Peyer's patch (tissue), 4 donors: ENCODE measurements at regions not wholly inside any gene's neighbourhood (a gene's known extent, or its start where the extent isn't known, plus 50 kb on each side); places are given as distances from the start of the nearest gene placed in this dataset.

Source experiments
- DNase-seq, 3 donors: peaks; one replicate each; pipeline ENCODE4 v3.0.0-alpha.2; 2017 to 2019
- H3K27ac ChIP-seq, 4 donors: fragments of 200-600 bp; sonication (generic); one replicate each; pipeline ENCODE4 v1.5.1; 2016 to 2019
- H3K27me3 ChIP-seq, 2 donors: fragments of 200-600 bp; sonication (generic); one replicate each; pipeline ENCODE4 v1.5.1; 2019
- H3K36me3 ChIP-seq, 3 donors: fragments of 200-600 bp; sonication (generic); one replicate each; pipeline ENCODE4 v1.5.1; 2016 to 2019
- H3K4me1 ChIP-seq, 4 donors: fragments of 200-600 bp; sonication (generic); one replicate each; pipeline ENCODE4 v1.5.1; 2016 to 2019
- H3K4me3 ChIP-seq, 4 donors: fragments of 200-600 bp; sonication (generic); 1 replicate in 3 of 4; 2 replicates in 1 of 4; pipeline ENCODE4 v1.5.1; 2016 to 2019; ENCODE audit warnings: mild to moderate bottlenecking in 1 of 4
- H3K9me3 ChIP-seq, 4 donors: fragments of 200-600 bp; sonication (generic); one replicate each; pipeline ENCODE4 v1.5.1; 2016 to 2019; ENCODE audit warnings: mild to moderate bottlenecking in 1 of 4
- CTCF ChIP-seq, 6 experiments: fragments of 450-650 bp in 4 of 6; fragments of 200-600 bp in 2 of 6; sonication (generic) in 1 of 6; IDR thresholded peaks; one replicate each; pipeline ENCODE4 v1.5.1; 2017 to 2019; ENCODE audit warnings: antibody characterized with exemption in 6 of 6, mild to moderate bottlenecking in 3 of 6, moderate library complexity in 1 of 6
- POLR2A ChIP-seq, 2 donors: fragments of 450-650 bp; IDR thresholded peaks; one replicate each; pipeline ENCODE4 v1.5.1; 2017; ENCODE audit warnings: antibody characterized with exemption in 2 of 2, mild to moderate bottlenecking in 2 of 2, moderate library complexity in 2 of 2

DNA sequence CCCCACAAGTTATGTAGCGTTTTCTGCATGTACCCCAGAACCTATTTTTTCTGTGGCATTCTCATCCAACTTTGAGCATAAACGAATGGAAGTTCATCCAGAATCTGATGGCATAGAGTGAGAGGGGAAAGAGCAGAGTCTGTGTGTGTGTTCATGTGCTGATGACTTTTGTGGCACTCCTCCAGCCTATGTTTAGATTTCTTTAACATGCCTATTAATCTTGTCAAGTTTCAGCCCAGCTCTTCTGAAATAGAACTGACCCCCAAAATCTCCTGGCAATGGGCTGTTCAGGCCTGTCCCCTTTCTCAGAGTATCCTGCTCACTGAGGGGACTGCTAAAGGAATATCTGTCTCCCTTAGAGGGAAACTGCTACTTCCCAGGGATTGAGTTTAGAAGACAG is 56.4 kb upstream of the NEO1 start:
- Histone ChIP-seq H3K9me3 (no peaks in the 10 kb centered on the region), H3K27ac (no peak overlapping the region), H3K27me3 (no peaks in the 10 kb centered on the region), H3K4me1 (peaks cover 0 to 22% (median 0%) of the 10 kb centered on the region in 4 donors), H3K36me3 (no peaks in the 10 kb centered on the region), H3K4me3 (no peak overlapping the region)
- TF ChIP-seq CTCF (IDR thresholded peaks at IDR 0.05) = no peak
- no peak for TF ChIP-seq POLR2A (IDR thresholded peaks at IDR 0.05)
- DNase-seq = no peak

DNA sequence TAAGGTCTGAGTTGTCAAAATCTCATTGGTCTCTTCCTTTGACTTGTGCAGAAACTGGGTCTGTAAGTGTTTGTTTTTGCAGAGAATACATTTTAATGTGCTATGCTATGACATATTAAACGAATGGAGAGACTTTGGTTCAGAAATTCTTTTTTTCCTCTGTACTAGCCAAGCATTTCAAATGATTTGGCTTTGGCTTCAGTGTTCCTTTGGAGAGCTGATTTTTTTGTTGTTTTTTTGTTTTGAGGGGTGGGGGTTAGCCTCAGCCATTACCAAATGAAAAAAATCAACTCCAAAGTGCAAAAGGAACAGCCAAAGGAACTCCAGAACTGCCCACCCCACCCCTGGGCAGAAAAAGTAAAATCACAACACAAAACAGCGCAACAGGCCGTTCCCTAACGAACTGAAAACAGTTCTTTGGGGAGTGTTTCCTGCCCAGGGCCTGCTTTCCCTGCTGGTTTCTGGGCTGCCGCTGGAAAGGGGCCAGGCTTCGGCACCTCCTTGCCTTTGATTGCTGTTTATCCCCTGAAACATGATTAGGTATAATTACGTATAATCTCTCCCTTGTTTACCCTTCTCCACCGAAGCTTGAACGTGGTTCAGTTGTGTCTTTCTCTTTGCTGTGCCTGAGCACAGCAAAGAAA is 57.6 kb upstream of the NEO1 start:
- Histone ChIP-seq H3K4me1 (peaks cover 0 to 22% (median 0%) of the 10 kb centered on the region in 4 donors), H3K4me3 (no peak overlapping the region), H3K27me3 (no peaks in the 10 kb centered on the region), H3K36me3 (no peaks in the 10 kb centered on the region), H3K27ac (peak overlapping the region in 2 of 4 donors; percentile 37 to 52), H3K9me3 (no peaks in the 10 kb centered on the region)
- peak in 2 of 3 donors; percentile 60 to 70 for DNase-seq
- no peak for TF ChIP-seq CTCF (IDR thresholded peaks at IDR 0.05)
- no peak for TF ChIP-seq POLR2A (IDR thresholded peaks at IDR 0.05)

DNA sequence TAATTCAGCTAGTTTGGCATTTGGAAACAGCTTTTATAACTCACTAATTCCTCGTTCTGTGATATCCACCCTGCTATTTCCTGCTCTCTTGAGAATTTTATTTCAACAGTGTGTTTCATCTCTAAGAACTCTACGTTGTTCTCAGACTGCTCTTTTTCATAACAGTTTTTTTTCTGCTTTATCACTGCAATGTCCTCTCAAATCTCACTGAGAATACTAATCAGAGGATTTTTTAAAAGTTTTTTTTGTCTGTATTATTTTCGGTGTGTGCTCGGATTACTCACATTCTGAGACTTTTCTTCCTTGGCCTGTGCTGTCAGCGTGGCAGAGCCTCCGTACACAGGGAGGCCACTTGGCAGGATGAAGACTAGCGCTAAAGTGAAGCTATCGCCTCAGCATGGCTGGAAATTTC is 59.4 kb upstream of the NEO1 start:
- Histone ChIP-seq H3K4me3 (no peak overlapping the region), H3K9me3 (no peaks in the 10 kb centered on the region), H3K4me1 (peaks cover 0 to 22% (median 0%) of the 10 kb centered on the region in 4 donors), H3K27me3 (no peaks in the 10 kb centered on the region), H3K36me3 (no peaks in the 10 kb centered on the region), H3K27ac (peak overlapping the region in 1 of 4 donors; percentile 8)
- TF ChIP-seq POLR2A (IDR thresholded peaks at IDR 0.05) (no peak), CTCF (IDR thresholded peaks at IDR 0.05) (no peak)
- no peak for DNase-seq

DNA sequence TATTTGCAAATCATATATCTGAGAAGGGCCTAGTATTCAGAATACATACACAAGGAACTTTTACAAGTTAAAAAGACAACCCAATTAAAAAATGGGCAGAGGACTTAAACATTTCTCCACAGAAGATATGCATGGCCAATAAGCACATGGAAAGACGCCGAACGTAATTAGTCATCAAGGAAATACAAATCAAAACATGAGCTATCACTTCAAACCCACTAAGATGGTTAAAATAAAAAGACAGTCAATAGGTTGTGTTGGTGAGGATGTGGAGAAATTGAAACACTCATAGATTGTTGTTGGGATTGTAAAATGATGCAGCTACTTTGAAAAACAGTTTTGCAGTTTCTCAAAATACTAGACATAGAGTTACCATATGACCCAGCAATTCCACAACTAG is 61.2 kb upstream of the NEO1 start:
- DNase-seq = no peak
- peaks cover 0 to 22% (median 0%) of the 10 kb centered on the region in 4 donors for H3K4me1 ChIP-seq
- no peaks in the 10 kb centered on the region for H3K9me3 ChIP-seq
- H3K27ac ChIP-seq = no peak overlapping the region
- TF ChIP-seq POLR2A (IDR thresholded peaks at IDR 0.05) (no peak), CTCF (IDR thresholded peaks at IDR 0.05) (no peak)
- no peaks in the 10 kb centered on the region for H3K27me3 ChIP-seq
- no peak overlapping the region for H3K4me3 ChIP-seq
- no peaks in the 10 kb centered on the region for H3K36me3 ChIP-seq

- TF ChIP-seq CTCF (IDR thresholded peaks at IDR 0.05) (no peak), POLR2A (IDR thresholded peaks at IDR 0.05) (no peak)
- Histone ChIP-seq H3K4me1 (no peaks in the 10 kb centered on the region), H3K27ac (no peak overlapping the region), H3K36me3 (no peaks in the 10 kb centered on the region), H3K27me3 (no peaks in the 10 kb centered on the region), H3K4me3 (no peak overlapping the region), H3K9me3 (no peaks in the 10 kb centered on the region)
- DNase-seq = no peak
Measured at GRCh38 chr15:72983801-72984545, 68.3 kb upstream of the NEO1 start.
